ENCODE measurements at regions not wholly inside any gene's neighbourhood (a gene's known extent, or its start where the extent isn't known, plus 50 kb on each side); places are given as distances from the start of the nearest gene placed in this dataset.

DNA sequence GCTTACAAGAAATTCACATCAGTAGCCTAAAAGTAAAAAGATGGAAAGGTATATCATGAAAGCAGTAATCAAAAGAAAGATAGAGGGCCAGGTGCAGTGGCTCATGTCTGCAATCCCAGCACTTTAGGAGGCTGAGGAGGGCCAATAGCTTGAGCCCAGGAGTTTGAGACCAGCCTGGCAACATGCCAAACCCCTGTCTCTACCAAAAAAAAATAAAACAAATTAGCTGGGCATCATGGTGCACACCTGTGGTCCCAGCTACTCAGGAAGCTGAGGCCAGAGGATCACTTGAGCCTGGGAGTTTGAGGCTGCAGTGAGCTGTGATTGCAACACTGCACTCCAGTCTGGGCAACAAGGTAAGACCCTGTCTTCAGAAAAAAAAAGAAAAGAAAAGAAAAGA lies 55.5 kb downstream of the GSPT2 start:
- DNase-seq (ENCODE audit: low read depth) = no peak

DNA sequence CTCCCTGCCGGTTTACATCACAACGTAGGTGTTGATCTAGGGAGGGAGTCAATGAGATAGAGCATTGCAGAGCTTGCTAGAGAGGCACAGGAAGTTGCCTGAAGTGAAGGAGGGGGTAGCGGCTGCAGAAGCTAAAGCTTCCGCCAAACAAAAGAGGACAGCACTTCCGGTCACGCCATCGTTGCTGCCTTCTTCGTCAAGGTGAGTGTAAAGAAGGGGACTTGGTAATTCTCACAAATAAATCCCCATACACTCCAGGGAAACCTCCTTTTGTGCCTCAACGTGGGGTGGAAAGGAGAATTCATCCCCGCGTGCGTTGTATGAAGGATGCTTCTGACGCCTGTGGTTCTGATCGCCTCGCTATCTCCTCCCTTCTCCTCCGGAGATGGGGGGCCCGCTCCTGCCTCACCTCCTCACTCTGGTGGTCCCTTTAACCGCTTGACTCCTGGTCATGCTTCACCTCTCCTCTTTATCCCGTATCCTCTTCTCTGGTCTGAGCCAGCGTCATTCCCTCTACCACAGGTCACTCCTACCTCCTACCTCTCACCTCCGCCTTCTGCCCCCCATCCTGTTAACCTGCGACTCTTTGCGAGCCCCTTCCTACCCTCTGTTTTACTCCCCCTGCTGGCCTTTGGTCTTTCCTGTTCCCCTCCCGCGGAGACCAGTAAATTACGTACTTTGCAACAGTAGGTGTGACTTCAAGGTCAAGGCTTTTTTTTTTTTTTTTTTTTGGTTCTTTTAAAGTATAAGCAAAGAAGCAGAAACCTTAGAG lies 59.9 kb downstream of the GSPT2 start:
- DNase-seq (ENCODE audit: low read depth) = peak; percentile 21

DNA sequence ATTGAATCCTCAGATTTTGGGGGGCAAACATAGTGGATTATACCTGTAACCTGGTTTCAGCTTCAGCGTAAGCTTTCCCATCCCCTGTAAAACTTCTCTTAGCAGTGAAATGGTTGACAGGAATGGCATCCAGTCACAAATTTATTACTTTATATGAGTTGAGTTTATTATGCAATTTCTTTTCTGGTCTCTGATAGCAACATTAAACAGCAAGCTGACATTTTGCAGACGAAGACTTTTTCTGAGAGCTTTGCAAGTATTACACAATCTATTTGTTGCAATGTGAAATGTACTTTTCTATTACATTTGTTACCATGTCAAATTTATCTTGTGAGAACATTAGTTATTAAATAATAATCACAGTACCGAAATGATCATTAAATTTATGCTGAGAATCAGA lies 60.6 kb downstream of the GSPT2 start:
- no peak for DNase-seq (ENCODE audit: low read depth)

DNA sequence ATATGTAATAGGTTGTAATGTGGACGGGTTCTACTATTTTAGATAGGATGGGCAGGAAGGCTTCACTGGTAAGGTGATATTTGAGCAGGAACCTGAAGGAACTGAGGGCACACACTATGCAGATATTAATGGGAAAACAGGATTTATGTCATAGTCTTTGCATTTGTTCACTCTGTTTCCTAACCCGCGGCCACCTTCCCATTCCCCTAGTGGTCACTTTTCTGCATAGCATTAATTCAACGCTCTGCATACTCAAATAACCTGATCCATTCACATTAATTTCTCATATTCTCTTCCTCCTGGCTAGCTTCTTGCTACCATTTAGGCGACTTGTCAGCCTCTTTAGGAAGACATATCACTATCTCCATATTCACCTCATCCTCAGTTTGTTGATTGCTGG lies 61.5 kb downstream of the GSPT2 start:
- DNase-seq (ENCODE audit: low read depth) = no peak

DNA sequence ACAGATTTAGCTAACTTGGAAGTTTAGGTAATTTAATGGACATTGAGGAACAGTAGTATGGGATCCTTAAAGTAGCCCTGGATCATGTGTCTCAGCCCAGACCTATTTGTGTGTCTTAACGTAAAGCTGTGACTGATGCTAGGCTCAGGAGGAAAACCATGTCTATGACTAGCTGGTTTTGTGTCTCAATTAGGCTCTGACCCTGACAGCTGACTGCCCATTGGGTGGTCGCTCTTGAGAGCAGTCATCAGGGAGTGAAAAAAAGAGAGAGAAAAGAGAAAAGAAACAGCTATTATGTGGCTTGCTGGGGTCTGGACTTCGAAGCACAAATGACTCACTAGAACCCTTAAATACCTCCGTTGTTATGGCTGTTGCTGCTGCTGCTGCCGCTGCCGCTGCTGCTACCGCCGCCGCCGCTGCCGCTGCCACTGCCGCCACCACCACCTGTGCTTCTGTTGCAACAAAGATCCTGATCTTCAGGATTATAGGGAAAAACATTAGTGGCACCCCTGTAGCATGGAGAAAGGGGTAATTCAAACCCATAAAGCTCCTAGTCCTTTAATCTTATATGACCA lies 70.7 kb downstream of the GSPT2 start:
- DNase-seq (ENCODE audit: low read depth) = no peak

DNA sequence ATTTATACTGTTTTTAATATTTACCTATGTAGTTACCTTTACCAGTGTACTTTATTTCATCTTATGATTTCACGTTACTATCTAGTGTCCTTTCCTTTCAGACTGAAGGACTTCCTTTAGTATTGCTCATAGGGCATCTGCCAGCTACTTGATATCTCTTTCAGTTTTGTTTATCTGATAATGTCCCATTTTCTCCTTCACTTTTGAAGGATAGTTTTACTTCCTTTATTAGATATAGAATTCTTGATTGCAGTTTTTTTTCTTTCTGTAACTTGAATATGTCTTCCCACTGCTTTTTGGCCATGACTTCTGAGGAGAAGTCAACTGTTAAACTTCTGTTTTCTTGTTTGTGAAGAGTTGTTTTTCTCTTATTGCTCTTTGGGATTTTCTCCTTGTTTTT lies 69.4 kb upstream of the MAGED1 start:
- DNase-seq (ENCODE audit: low read depth) = no peak

DNA sequence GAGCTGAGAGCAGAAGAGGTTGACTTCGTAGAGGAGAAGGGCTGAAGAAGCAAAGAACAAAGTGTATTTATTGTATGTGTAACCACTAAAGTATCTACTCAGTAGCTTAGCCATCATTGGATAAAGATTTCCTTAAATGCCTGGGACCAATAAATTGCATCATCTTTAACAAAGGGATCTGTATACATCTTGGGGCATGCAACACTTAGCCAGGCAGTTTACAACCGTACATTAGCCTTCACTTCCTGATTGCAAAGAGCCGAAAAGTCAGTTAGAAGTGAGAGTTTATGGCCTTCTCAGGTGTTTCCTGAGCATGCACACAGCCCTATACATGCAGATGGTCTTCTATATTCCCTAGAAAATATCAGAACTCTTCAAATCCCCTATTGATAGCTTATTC lies 68.0 kb upstream of the MAGED1 start:
- DNase-seq (ENCODE audit: low read depth) = no peak

DNA sequence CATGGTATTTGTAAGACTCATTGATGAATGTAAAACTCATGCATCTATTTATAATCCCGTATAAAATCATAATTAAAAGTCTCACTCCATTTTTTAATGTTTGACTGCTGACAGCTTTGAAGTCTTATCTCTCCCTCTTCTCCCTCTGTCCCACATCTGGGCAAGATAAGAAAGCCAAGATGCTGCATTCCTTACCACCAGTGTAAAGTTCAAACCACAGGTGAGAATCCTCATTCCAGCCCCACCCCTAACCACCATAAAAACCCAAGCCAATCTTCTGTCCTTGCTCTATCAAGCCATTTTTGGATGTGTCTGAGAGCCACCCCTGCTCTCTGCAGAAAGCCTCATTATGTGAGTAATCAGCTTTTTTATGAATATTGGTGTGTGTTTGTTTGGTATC lies 59.3 kb upstream of the MAGED1 start:
- DNase-seq (ENCODE audit: low read depth) = no peak

DNA sequence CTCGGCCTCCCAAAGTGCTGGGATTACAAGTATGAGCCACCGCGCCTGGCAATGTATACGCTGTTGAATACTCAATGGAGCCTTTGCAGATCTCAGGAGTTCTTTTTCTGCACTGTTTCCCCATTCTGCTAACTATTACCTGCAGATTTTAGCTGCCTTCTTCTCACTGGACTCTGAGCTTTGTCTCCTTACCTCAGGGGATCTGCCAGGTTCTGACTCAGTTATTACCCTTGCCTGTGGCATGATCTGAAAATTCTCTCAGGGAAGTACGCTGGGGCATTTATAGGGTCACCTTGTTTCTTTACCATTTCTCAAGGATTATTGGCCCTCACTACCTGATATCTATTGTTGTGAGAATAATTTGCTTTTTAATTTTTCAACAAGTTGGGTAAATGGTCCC lies 56.6 kb upstream of the MAGED1 start:
- no peak for DNase-seq (ENCODE audit: low read depth)

DNA sequence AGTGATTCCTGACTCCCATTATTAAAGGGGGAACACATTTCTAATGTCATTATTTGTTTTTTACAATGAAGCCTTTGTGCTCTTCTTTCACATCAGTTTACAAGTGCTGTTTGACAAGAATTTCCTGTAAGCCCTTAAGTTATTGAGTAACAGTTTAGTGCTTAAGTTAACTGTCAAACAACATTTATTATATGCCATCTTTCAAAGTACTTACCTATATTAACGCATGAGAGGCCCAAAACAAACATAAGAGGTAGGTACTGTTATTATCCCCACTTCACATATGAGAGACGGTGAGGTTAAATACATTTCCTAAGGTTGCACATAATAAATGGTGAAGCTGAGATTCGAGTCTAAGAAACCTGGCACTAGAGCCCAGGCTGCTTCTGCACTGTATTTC lies 56.0 kb upstream of the MAGED1 start:
- no peak for DNase-seq (ENCODE audit: low read depth)

DNA sequence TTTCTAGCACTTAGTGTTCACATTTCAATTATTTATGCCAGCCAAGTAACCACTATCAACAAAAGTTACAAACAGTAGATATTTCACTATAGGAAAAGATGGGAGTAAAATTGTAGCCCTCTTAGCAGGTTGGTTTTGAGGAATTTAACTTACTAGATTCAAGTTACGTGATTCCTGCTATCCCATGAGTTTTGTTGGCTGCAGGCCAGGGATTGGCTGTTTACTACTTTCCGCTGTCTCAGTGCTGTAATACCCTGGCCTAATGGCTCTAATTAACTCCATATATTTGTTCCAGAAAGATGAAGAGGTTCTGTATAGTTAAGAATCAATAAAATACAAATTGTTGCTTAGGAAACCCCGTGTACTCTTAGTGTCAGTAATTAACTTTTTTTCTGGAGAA lies 55.5 kb upstream of the MAGED1 start:
- no peak for DNase-seq (ENCODE audit: low read depth)
